ENCODE measurements at regions not wholly inside any gene's neighbourhood (a gene's known extent, or its start where the extent isn't known, plus 50 kb on each side); places are given as distances from the start of the nearest gene placed in this dataset.

DNA sequence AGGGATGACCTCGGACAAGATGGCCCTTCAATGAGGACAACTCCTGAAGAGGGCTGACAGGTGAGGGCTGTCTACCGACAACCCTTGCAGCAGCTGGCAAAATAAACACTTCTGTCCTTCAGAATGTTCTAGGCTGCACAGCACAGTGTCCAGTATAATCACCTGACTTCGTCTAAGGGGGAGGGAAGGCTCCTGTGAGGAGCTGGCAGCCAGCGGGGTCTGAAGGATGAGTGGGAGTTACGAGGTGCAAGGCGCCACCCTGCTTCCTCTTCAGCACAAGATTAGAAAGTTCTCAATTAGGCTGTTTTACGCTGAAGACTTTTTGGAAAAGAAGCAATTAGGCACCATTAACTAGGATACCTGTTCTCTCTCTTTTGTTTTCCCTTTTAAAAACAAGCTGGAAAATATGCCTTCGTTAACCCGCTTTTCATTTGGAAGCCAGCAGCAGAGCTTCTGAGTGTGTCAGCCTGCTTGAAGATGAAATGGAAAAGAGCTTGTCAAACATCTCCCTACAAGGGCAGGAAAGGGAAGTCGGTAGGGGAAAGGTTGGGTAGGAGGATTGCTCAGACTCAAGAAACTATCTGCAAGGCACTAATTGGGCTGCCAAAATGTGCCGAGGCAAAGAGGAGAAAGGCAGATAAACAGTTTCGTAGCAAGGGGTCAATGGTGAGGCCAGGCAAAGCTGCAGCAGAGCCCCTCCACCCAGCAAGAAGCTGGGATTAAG is 592.2 kb upstream of the CADM1 start:
- no peak for DNase-seq

DNA sequence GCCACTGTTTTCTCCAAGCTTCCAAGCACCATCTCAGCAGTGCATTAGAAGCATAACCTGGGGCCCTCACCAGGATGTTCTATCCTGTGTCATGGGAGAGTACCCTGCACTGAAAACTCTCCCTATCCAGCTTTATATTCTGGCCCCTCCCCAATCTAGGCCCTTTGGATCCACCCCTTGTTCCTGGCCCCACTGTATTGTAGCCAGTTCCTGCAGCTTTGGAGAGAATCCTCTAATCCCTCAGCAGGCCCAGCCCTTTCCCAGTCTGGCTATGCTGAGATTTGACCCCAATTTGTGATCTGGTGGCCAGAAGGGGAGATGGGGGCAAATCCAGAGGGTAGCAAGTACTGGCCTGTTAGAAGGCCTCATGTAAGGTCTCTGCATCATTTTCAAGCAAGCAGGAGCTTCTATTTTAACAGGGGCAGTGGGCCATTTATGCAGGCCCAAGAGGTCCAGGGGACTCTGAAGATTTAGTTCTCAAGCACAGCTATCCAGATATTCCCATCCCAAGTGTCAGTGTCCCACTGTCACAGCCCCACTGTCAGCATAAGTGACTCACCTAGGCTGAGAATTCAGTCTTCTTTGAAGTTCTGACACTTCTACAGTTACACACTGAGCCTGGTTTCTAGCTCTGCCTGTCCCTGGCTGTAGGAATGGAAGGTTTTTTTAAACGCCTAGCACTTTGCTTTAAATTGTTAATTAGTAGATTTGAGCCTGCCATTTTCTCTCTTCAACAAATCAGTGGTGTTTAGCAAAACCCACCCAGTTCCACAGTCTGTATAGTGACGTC is 589.5 kb upstream of the CADM1 start:
- no peak for DNase-seq

DNA sequence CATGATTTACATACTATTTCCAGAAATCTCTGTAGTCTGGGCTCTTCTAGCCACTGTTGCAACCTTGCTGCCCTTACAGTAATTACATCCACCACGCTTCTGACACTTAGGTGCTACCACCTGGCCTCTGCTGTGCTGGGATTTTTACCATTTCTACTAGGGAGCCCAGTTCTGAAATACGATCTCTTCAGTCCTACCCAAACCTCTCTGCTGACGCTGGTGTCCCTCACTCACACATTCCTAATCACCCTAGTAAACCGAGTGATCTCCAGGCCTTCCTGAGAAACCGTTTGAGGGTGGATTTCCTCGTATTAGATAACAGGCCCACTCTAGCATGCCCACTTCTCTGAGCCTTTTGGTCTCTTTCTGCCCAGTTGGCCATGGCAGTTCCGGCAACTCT is 588.9 kb upstream of the CADM1 start:
- no peak for DNase-seq

DNA sequence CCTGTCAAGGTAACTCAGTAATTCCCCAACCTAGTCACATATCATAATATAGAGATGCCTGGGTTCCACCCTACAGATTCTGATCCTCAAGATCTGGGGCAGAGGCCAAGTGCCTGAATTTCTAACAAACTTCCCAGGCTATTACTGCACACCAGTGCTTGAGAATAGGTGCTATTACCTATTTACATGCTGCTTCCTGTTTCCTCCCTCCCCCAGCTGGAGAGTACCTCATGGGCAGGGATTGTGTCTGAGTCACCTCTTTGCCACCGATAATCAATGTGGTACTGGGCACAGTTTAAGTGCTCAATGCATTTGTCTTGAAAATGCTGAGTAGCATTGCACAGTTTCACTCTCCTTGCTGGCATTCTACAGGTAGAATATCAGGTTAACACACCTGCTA is 582.2 kb upstream of the CADM1 start:
- no peak for DNase-seq

DNA sequence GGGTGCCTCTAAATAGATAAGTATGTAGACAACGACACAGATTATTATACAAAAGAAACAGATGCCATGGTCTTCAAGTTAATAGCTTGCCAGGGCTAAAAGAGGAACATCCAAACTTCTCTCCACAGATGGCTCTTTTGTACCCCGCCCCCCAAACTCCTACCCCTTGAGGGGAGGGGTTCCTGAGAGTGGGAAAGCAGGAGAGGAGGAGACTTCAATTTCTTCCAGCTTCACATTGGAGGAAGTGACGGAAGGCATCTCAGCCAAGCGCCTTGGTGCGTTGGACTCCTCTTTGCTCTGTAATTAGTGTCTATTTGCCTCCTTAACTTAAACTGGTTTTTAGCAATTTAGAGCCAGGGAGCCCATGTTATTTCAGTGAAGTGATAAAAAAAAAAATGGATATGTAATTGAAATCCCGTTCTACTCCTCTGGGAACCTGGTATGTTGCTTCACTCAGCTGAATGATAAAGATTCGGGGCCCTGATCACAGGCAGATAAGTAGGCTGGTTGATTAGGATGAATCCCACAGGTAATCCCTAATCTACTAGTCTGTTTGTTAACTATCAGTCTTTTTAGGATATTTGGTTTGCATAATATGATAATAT is 580.9 kb upstream of the CADM1 start:
- no peak for DNase-seq

DNA sequence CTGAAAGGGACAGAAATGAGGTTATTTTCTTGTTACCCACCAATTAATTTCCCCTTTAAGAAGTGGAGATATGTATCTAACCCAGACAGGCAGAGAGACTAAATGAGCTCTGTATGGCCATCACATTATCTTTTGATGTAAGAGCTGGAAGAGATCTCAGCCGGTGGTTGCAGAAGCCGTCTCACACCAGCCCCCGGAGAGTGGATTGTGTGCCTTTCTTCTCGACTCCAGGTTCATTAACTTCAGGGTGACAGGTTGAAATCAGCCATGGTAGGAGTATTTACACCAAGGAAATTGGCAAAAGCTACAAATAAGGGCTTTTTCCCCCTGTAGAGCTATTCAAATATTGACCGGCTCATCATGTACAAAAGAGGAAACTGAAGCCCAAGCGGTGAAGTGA is 580.3 kb upstream of the CADM1 start:
- no peak for DNase-seq

DNA sequence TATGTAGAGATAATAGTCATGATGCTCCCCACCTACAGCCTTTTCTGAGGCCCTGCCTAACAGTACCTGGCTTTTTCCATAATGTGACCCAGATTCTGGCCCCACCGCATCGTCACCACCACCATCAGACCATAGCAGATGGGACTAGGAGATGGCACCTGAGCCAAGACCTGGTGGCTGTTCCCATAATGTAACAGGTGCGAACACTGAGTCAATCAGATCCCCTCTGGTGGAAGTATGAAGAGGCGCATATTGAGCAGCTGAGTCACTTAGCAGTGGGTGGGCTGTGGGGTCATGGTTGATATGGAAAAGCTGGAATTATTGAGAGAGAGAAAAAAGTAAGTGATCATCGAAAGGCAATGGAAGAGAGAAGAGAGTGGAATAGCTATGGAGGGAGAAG is 578.0 kb upstream of the CADM1 start:
- no peak for DNase-seq

DNA sequence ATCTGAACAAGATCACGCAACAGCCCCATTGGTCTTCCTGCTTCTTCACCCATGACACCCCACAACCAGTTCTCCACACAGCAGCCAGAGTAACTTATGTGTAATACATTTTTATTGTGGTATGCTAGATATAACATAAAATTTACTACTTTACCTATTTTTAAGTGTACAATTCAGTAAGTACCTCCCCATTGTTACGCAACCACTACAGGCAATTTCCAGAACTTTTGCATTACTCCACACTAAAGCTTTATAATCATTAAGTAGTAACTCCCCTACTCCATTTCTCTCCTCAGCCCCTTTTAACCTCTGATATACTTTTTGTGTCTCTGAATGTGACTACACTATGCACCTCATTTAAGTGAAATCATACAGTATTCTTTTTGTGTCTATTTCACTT is 575.4 kb upstream of the CADM1 start:
- DNase-seq = no peak

DNA sequence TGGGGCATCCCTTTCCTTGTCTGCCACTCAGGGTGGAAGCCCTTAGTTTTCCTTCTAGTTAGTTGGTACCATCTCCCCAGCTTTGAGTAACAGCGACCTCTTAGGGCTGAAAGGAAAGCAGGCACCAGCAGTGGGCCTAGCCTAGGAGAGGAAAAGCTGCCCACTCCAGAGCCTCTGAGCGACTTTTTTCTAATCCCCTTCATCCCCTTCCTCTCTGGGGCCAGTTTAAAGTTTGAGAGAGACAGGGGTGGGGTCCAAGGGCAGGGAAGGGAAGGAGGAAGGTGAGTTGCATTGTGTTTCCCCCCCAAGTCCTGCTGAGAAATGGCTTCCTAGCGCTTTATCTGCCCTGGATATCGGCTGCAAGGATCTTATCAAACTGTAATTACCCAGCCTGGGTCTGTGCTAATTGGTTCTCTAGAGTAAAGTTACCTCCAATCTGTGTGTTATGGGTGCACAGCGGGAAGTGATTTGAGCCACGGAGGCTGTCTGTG is 573.9 kb upstream of the CADM1 start:
- DNase-seq = no peak

DNA sequence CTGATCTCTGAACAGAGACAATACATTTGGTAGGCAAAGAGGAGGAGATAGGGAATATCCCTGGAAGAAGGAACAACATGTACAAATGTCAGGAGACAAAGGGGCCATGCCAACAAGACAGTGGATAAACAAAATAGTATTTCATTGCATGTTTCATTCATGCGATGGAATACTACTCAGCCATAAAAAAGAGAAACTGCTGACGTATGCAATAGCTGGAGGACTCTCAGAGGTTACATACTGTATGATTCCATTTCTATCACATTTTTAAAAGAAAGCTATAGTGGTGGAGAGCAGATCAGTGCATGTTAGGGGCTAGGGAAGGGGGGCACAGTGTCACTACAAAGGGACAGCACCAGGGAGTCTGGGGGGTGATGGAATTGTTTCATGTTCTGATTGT is 572.9 kb upstream of the CADM1 start:
- no peak for DNase-seq

DNA sequence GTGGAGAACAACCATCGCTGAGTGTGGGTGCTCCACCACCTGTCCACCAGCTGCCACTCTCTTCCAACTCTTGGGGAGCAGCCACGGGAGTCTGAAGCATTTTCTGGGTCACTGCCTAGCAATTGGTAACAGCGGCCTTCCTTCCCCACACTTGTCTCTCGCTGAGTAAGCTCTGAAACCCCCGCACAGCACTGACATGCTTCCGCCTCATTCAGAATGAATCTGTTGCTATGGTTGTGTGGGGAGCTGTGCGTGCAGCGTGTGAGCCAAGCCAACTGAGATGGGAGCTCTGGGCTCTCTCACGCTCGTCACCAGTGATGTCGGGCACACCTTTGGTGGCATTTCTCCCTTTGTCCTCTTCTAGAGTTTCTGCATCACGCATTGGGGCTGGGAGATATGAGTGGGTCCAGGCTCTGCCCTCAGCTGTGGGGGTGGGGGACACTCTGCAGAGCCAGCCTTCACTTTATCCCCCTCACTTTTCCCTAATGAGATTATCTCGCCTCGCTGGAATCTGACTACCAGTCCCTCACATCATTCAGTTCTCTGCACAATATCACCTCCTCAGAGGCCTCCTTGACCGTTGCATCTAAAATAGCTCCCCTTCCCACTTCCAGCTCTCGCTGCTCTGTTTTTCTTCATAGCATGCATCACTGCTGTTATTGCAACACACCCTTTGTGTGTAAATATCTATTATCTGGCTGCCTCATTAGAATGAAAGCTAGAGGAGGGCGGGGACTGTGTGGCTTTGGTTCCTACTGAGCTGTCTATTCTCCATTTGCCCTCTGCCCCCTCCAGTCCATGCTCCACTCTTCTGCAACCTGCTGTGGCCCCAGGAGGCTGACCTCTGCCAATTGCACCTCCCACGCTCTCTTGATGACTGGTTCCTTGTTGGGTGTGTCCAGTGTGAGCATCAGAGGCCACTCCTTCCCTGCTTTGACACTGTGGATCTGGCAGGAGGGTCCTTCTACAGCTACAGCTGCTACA is 569.9 kb upstream of the CADM1 start:
- DNase-seq = no peak

DNA sequence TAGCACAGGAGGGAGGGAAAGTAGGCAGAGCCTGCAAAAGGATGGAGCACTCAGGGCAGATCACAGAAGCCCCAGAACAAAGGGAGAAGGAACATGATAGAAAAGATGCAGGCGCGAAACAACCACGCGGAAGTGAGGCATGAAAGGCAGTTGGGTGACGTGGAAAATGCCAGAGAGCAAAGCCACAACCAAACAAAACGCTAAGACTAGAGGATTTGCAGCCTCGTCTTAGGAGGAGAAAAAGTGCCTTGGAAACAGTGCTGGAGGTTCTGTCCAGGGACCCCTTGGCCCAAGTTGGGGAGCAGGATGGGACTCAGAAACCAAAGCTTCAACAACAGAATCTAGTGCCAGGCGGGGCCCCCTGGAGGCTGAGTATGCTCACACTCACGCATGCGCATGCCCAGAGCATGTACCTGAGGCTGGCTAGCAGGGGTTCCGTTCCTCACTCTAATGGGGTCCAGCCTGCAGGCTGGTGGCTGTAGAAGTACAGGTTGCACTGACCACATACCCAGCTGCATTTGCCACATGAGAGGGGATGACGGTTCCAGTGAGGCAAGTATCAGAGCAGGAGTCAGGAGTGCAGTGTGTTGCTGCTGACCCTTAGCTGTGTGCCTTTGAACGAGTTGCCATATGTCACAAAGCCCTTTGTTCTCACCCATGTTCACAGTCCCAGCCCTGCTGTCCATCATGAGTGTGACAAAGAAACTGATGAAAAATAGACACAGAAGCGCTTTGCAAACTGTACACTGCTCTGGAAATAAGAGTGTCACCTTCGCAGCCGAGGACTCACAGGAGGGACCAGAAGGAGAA is 568.6 kb upstream of the CADM1 start:
- DNase-seq = no peak

DNA sequence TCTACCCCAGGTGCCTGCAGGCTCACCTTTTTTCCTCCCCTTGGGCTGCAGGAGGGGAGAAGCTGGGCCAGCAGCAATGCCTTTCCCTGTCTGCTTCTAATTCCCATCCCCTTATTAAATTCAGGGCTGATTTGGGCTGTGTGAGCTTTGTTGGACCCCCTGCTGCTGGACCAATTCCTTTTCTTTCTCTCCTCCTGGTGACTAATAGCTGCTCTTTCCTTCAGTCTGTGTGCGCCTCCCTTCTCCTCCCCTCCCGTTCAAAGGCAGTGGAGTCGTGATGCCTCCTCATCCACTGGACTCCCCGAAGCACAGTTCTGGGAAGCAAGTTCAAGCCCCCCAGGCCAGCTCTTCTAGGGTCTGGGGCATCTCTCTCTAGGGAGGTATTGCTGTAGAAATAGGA is 567.9 kb upstream of the CADM1 start:
- no peak for DNase-seq

DNA sequence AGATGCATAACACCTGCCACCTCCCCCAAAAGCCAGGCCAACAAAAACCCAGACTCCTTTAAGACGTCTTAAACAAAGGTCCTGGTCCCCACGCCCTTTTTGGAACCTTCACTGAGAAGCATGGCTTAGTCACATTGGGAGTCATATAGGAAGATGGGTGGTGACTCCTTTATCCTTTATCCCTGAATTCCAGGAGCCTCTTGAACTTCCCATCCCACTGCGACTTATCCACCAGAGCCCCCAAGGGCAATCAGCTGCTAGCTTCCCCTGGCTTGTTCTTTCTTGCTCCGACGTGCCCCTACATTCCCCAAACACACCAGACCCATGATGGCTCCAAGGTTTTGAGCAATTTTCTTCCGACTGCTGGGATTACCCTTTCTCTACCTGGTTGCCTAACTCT is 567.0 kb upstream of the CADM1 start:
- no peak for DNase-seq

DNA sequence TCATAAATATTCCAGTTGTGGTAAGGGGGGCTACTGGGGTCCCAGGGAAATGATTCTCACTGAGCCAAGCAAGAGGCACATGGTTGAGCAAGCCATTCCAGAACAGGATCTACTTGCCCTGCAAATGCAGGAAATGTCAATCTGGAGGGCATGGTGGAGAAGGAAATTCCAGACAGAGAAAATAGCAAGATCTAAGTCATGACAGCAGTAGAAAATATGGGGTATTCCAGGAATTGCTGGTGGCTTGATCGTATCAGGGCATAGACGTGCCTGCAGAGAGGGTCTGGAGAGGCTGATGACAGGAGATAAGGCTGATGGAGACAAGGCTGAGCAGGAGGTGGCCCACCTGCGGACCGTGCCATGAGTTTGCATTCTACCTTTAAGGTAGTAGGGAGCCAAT is 566.3 kb upstream of the CADM1 start:
- no peak for DNase-seq

DNA sequence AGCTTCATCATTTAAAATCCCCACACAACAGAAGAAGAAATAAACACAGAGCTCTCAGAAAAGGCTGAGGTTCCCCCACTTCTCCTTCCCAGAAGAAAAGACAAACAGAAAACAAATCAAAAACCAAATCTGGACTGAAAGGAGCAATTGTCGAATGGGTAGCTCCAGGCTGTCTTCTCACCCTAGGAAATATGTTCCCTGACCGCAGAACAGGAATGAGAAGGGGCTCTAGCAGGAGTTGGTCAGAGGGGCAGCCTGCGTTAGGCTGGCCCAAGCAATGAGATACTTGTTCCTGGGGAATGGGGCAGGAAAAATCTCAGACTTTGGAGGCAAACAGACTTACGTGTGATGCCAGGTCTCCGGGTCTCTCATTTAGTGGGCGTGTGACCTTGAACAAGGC is 562.6 kb upstream of the CADM1 start:
- DNase-seq = no peak

DNA sequence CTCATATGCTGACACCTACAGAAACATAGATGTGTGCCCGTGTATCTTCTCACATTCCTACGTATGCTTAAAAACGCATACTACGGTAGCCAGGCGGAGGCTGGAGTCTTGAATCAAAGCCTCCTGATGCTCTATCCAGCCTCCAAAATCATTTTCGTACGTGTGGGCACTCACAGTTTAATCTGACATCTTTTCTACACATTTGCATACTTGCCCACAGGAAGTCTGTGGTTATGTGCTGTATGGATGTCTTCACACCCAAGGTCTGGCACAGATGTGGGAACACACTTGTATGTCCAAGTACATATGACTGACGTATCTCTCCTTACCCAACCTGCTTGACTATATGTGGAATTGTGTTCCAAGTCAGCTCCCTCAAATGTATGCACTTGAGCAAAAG is 561.8 kb upstream of the CADM1 start:
- no peak for DNase-seq

DNA sequence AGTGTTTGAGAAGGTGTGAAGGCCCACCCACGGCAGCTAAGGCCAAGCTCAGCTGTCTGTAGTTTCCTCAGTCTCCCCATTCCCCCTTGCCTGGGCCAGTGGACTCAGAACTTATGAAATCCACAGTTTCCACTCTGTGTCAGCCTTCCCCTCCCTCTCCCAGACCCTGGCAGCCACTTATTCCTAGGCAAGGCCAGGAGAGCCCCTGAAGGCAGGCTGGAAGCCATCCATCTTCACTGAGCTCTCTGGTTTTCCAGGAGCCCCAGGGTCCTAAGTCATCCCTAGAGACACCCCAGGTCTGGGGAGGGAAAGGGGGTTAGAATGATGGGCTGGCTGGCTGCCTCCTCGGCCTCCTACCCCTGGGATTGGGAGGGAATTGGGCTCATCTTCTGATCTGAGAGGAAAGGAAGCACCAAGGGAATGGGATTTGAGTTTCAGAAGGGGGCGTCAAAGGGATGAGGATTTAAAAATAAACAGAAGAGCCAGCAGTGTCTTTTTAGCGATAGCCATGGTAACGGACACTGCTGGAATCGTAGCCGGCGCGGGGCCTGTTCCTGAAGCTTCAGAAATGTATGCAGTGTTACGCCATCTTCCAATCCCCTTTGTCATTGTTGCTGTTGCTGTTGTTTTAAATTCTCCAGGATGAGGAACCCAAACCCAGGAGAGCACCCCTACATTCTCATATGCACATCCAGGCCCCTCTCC is 561.1 kb upstream of the CADM1 start:
- DNase-seq = no peak

DNA sequence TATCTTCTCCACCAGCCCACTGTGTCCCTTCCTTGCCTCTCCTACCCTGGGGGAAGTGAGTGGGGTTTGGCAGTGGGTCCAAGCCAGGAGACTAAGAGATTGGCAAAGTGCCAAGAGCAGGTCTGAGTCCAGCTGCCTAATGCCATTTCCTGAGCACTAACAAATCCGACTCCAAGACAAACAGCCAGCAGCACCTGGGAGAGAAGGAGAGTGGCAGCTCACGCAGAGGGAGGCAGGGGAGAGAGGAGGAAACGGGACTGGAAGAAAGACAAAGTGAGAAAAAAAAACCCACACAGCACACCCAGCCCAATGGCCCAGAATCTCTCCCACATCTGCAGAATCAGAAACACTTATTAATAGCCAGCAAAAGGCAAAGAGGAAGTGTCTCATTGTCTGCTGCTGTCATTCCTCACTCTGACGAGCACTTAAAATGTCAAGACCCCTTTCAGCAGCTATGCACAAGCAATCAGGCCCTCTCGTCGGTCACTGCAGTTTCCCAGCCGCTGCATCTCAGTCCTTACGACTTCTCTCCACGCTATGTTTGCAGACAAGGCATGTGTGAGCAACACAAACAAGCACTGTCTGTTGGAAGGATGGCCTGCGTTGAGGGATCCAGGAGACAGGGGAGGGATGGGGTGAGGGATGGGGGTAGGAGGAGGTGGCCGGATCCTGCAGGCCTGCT is 558.4 kb upstream of the CADM1 start:
- DNase-seq = peak; percentile 1

DNA sequence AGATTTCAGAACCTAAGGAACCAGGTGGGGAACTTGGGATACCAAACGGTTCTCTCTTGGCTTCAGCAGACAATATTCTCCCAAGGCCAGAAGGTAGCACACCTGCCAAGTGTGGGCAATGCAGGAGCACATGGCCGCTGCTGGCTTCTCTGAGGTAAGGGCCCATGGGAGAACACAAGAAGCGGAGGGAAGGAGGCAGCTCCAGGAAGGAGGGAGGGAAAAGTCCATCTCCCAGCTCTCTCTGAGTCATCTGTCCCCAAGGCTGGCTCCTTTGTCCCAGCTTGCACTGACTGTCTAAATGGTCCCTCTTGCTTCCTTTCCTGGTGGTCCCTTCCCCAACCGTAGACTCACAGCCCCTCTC is 557.9 kb upstream of the CADM1 start:
- DNase-seq = no peak

DNA sequence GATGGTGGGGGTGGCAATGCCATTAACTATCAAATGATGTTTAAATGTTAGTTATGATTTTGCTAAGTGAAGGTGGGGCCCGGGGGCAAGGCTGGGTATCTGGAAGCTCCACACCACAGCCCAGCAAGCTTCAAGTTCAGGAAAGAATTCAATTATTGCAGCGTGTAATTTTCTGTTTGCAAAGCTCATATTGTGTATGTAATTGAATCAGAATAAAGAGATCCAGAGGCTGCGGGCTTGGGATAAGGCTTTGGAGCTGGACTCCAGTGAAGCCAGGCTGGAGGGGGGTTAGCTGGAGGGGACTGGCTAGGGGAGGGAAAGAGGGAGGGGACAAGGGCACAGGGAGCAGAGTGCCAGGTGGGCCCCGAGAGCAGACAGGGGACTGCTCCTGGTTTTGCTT is 557.1 kb upstream of the CADM1 start:
- DNase-seq = no peak
